Suprapubic skin (tissue), 4 donors: ENCODE measurements at regions not wholly inside any gene's neighbourhood (a gene's known extent, or its start where the extent isn't known, plus 50 kb on each side); places are given as distances from the start of the nearest gene placed in this dataset.

Source experiments
- POLR2A ChIP-seq, 2 donors: fragments of 450-650 bp; IDR thresholded peaks; one replicate each; pipeline ENCODE4 v1.6.1; 2017; ENCODE audit warnings: antibody characterized with exemption in 2 of 2, mild to moderate bottlenecking in 2 of 2, moderate library complexity in 2 of 2
- POLR2AphosphoS5 ChIP-seq, 3 donors: sonication (generic); formaldehyde crosslinking; IDR thresholded peaks; one replicate each; pipeline ENCODE4 v1.6.1; 2017; ENCODE audit warnings: antibody characterized with exemption in 3 of 3
- TF ChIP-seq, protein P1 (sequence below), 2 donors: fragments of 200-600 bp in 1 of 2; fragments of 450-650 bp in 1 of 2; sonication (generic) in 1 of 2; IDR thresholded peaks; one replicate each; pipeline ENCODE4 v1.5.1; 2016 to 2019; ENCODE audit warnings: antibody characterized with exemption in 2 of 2, mild to moderate bottlenecking in 1 of 2, moderate library complexity in 1 of 2

DNA sequence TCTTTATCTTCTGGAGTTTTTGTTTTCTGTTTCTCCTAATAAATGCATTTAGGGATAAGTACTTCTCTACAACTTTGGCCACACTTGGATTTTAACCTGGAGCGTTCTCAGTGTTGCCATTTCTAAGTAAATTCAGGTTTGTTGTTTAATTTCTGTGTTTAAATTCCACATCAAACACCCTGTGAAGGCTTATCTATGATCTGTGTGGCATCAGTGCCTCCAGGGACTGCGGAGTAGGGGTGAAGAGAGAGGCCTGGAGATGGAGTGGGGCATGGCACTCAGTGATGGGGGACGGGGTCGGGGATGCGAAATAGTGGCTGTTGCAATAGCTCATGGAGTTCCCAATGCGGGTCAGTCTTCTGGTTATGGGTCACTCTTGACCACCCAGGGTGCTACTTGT is 294.8 kb downstream of the HS3ST3B1 start:
- TF ChIP-seq POLR2A (IDR thresholded peaks at IDR 0.05) (no peak), POLR2AphosphoS5 (IDR thresholded peaks at IDR 0.05) (no peak)
- TF ChIP-seq, protein P1, sequence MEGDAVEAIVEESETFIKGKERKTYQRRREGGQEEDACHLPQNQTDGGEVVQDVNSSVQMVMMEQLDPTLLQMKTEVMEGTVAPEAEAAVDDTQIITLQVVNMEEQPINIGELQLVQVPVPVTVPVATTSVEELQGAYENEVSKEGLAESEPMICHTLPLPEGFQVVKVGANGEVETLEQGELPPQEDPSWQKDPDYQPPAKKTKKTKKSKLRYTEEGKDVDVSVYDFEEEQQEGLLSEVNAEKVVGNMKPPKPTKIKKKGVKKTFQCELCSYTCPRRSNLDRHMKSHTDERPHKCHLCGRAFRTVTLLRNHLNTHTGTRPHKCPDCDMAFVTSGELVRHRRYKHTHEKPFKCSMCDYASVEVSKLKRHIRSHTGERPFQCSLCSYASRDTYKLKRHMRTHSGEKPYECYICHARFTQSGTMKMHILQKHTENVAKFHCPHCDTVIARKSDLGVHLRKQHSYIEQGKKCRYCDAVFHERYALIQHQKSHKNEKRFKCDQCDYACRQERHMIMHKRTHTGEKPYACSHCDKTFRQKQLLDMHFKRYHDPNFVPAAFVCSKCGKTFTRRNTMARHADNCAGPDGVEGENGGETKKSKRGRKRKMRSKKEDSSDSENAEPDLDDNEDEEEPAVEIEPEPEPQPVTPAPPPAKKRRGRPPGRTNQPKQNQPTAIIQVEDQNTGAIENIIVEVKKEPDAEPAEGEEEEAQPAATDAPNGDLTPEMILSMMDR (IDR thresholded peaks at IDR 0.05) = no peak
